ENCODE measurements at regions not wholly inside any gene's neighbourhood (a gene's known extent, or its start where the extent isn't known, plus 50 kb on each side); places are given as distances from the start of the nearest gene placed in this dataset.
A peak's percentile ranks its signal among the peaks of the same experiment; 100 is the strongest.
"Not testable (repeated sequence)": the region's sequence is repeated elsewhere in the genome, so short reads cannot be mapped to it uniquely, and the experiment has no call there.

- Histone ChIP-seq H3K4me3 (no peak overlapping the region), H3K27me3 (no peaks in the 10 kb centered on the region), H3K27ac (no peak overlapping the region), H3K4me1 (peaks cover 0 to 3% (median 0%) of the 10 kb centered on the region in 3 donors), H3K9me3 (no peaks in the 10 kb centered on the region), H3K36me3 (no peaks in the 10 kb centered on the region)
- intact Hi-C loops (cut with DNase I), result no loop called here
- FAIRE-seq, result no peak
- ATAC-seq, result peak in 1 of 4 donors; percentile 20
- 70 to 72% methylated on average over 6 of the region's 6 CpGs for WGBS, 2 donors
- no peak for DNase-seq
- TF ChIP-seq CTCF (IDR thresholded peaks at IDR 0.05), result no peak
Measured at GRCh38 chr10:33859319-33860022, 525.0 kb upstream of the NRP1 start.

GRCh38 chr10:33858326-33858725, 523.9 kb upstream of the NRP1 start:
- no peak overlapping the region for H3K27ac ChIP-seq
- no peaks in the 10 kb centered on the region for H3K27me3 ChIP-seq
- 54 to 59% methylated on average over 4 of the region's 4 CpGs for WGBS, 2 donors
- peaks cover 0 to 3% (median 0%) of the 10 kb centered on the region in 3 donors for H3K4me1 ChIP-seq
- intact Hi-C loops (cut with DNase I), result no loop called here
- no peak overlapping the region for H3K4me3 ChIP-seq
- no peak for TF ChIP-seq CTCF (IDR thresholded peaks at IDR 0.05)
- ATAC-seq (no peak), DNase-seq (no peak), FAIRE-seq (no peak)
- no peaks in the 10 kb centered on the region for H3K9me3 ChIP-seq
- H3K36me3 ChIP-seq, result no peaks in the 10 kb centered on the region

- FAIRE-seq; DNase-seq; H3K9me3 ChIP-seq; H3K27me3 ChIP-seq; intact Hi-C loops (cut with DNase I); H3K36me3 ChIP-seq; ATAC-seq; H3K27ac ChIP-seq; H3K4me3 ChIP-seq; H3K4me1 ChIP-seq: not testable (repeated sequence)
- WGBS, 2 donors, result 76 to 85% methylated on average over 7 of the region's 7 CpGs
Measured at GRCh38 chr10:33853221-33853620, 518.8 kb upstream of the NRP1 start.

GRCh38 chr10:33843379-33843778, 508.9 kb upstream of the NRP1 start:
- FAIRE-seq (no peak), ATAC-seq (no peak), DNase-seq (no peak)
- no peaks in the 10 kb centered on the region for H3K36me3 ChIP-seq
- no peaks in the 10 kb centered on the region for H3K9me3 ChIP-seq
- no peaks in the 10 kb centered on the region for H3K27me3 ChIP-seq
- H3K4me1 ChIP-seq, result no peaks in the 10 kb centered on the region
- 68 to 83% methylated on average over 3 of the region's 3 CpGs for WGBS, 2 donors
- H3K4me3 ChIP-seq, result no peak overlapping the region
- intact Hi-C loops (cut with DNase I), result no loop called here
- H3K27ac ChIP-seq, result no peak overlapping the region
- TF ChIP-seq CTCF (IDR thresholded peaks at IDR 0.05), result no peak

- Histone ChIP-seq H3K4me1 (no peaks in the 10 kb centered on the region), H3K9me3 (no peaks in the 10 kb centered on the region), H3K4me3 (no peak overlapping the region), H3K36me3 (no peaks in the 10 kb centered on the region), H3K27me3 (no peaks in the 10 kb centered on the region), H3K27ac (no peak overlapping the region)
- ATAC-seq, result no peak
- intact Hi-C loops (cut with DNase I), result no loop called here
- FAIRE-seq, result no peak
- WGBS, 2 donors, result 77 to 78% methylated on average over 2 of the region's 2 CpGs
- TF ChIP-seq CTCF (IDR thresholded peaks at IDR 0.05), result no peak
- no peak for DNase-seq
Measured at GRCh38 chr10:33841678-33842077, 507.2 kb upstream of the NRP1 start.
